Fibroblast of lung (primary cell): ENCODE measurements at regions not wholly inside any gene's neighbourhood (a gene's known extent, or its start where the extent isn't known, plus 50 kb on each side); places are given as distances from the start of the nearest gene placed in this dataset.

Experiments used
- DNase-seq, 2 donors: peaks; one replicate each; pipeline versions ENCODE4 v3.0.0 to v3.0.0-alpha.2; 2010; ENCODE audit warnings: low read depth in 2 of 2
- H2AFZ ChIP-seq: 2 replicates; pipeline ENCODE4 v1.5.1; 2012; ENCODE audit warnings: low read length, control low read depth, inconsistent platforms
- H3K27ac ChIP-seq: 2 replicates; pipeline ENCODE4 v1.5.1; 2011; ENCODE audit warnings: low read length, control low read depth; ENCODE audit not compliant: insufficient read depth
- H3K27me3 ChIP-seq: 2 replicates; pipeline ENCODE4 v1.5.1; 2011; ENCODE audit warnings: mild to moderate bottlenecking, low read length; ENCODE audit not compliant: control insufficient read depth, insufficient read depth
- H3K36me3 ChIP-seq: 2 replicates; pipeline ENCODE4 v1.5.1; 2011; ENCODE audit warnings: low read length; ENCODE audit not compliant: control insufficient read depth, insufficient read depth
- H3K4me1 ChIP-seq: 2 replicates; pipeline ENCODE4 v1.5.1; 2011; ENCODE audit warnings: low read length; ENCODE audit not compliant: control insufficient read depth, insufficient read depth; ENCODE audit errors: extremely low read depth
- H3K4me2 ChIP-seq: 2 replicates; pipeline ENCODE4 v1.5.1; 2011; ENCODE audit warnings: low read length, control low read depth; ENCODE audit not compliant: insufficient read depth; ENCODE audit errors: extremely low read depth
- H3K4me3 ChIP-seq, 4 experiments: fragments of 200-600 bp in 1 of 4; sonication (generic) in 1 of 4; replicated peaks in 1 of 4; 2 replicates each; pipeline ENCODE4 v1.5.1; 2011 to 2016; ENCODE audit warnings: low read length in 4 of 4, low read depth in 3 of 4, mild to moderate bottlenecking in 3 of 4, control low read depth in 2 of 4, inconsistent platforms in 1 of 4, mixed read lengths in 1 of 4; ENCODE audit not compliant: insufficient read depth in 1 of 4; ENCODE audit errors: control extremely low read depth in 1 of 4
- H3K79me2 ChIP-seq: 2 replicates; pipeline ENCODE4 v1.5.1; 2012; ENCODE audit warnings: mild to moderate bottlenecking, low read length, inconsistent platforms; ENCODE audit not compliant: control insufficient read depth, insufficient read depth
- H3K9ac ChIP-seq: 2 replicates; pipeline ENCODE4 v1.5.1; 2011; ENCODE audit warnings: mild to moderate bottlenecking, low read length, control low read depth; ENCODE audit not compliant: insufficient read depth
- H3K9me3 ChIP-seq: 2 replicates; pipeline ENCODE4 v1.5.1; 2012; ENCODE audit warnings: low read depth, low read length; ENCODE audit not compliant: control insufficient read depth, insufficient read depth
- H4K20me1 ChIP-seq: 2 replicates; pipeline ENCODE4 v1.5.1; 2011; ENCODE audit warnings: low read length; ENCODE audit not compliant: control insufficient read depth, insufficient read depth; ENCODE audit errors: extremely low read depth
- CTCF ChIP-seq, 2 donors: IDR thresholded peaks in 1 of 2; conservative IDR thresholded peaks in 1 of 2; 1 replicate in 1 of 2; 2 replicates in 1 of 2; pipeline ENCODE4 v1.5.1; 2011 to 2012; ENCODE audit warnings: low read length in 2 of 2, control low read depth in 1 of 2, inconsistent platforms in 1 of 2, low read depth in 1 of 2, mild to moderate bottlenecking in 1 of 2
- EZH2 ChIP-seq: IDR thresholded peaks from 2 replicates; pipeline ENCODE4 v1.5.1; 2012; ENCODE audit warnings: low read length, control low read depth, mild to moderate bottlenecking; ENCODE audit errors: missing control alignments

- H3K27ac ChIP-seq, result no peak overlapping the region
- no peaks in the 10 kb centered on the region for H3K27me3 ChIP-seq
- H3K4me2 ChIP-seq, result no peak overlapping the region
- no peaks in the 10 kb centered on the region for H3K36me3 ChIP-seq
- no peaks in the 10 kb centered on the region for H3K4me1 ChIP-seq
- no peak overlapping the region for H3K9ac ChIP-seq
- H3K4me3 ChIP-seq, result no peak overlapping the region
- TF ChIP-seq EZH2 (no peak), CTCF (conservative IDR thresholded peaks at IDR 0.05 in 1 of 2, IDR thresholded peaks at IDR 0.05 in 1 of 2; ENCODE audit: low read depth in 1 of 2, low read length in 2 of 2) (no peak)
- H3K9me3 ChIP-seq, result no peaks in the 10 kb centered on the region
- no peaks in the 10 kb centered on the region for H3K79me2 ChIP-seq
- DNase-seq, result no peak
- H4K20me1 ChIP-seq, result no peaks in the 10 kb centered on the region
- no peak overlapping the region for H2AFZ ChIP-seq
Measured at GRCh38 chr10:121266370-121266769, 331.9 kb downstream of the FGFR2 start.

GRCh38 chr10:121267236-121268003, 330.8 kb downstream of the FGFR2 start:
- no peak for DNase-seq
- H2AFZ ChIP-seq, result no peak overlapping the region
- no peaks in the 10 kb centered on the region for H3K79me2 ChIP-seq
- no peak overlapping the region for H3K4me2 ChIP-seq
- H3K27ac ChIP-seq, result no peak overlapping the region
- H3K4me1 ChIP-seq, result no peaks in the 10 kb centered on the region
- no peak overlapping the region for H3K4me3 ChIP-seq
- no peaks in the 10 kb centered on the region for H4K20me1 ChIP-seq
- H3K27me3 ChIP-seq, result no peaks in the 10 kb centered on the region
- TF ChIP-seq CTCF (conservative IDR thresholded peaks at IDR 0.05 in 1 of 2, IDR thresholded peaks at IDR 0.05 in 1 of 2; ENCODE audit: low read depth in 1 of 2, low read length in 2 of 2), result no peak
- no peak for TF ChIP-seq EZH2
- H3K9me3 ChIP-seq, result no peaks in the 10 kb centered on the region
- no peaks in the 10 kb centered on the region for H3K36me3 ChIP-seq
- H3K9ac ChIP-seq, result no peak overlapping the region

- Histone ChIP-seq H3K4me1 (no peaks in the 10 kb centered on the region), H3K27ac (no peak overlapping the region), H3K36me3 (no peaks in the 10 kb centered on the region), H3K27me3 (no peaks in the 10 kb centered on the region), H3K79me2 (no peaks in the 10 kb centered on the region), H3K9me3 (no peaks in the 10 kb centered on the region), H2AFZ (no peak overlapping the region), H4K20me1 (no peaks in the 10 kb centered on the region), H3K9ac (no peak overlapping the region), H3K4me2 (no peak overlapping the region), H3K4me3 (no peak overlapping the region)
- DNase-seq, result no peak
- no peak for TF ChIP-seq EZH2
- TF ChIP-seq CTCF (conservative IDR thresholded peaks at IDR 0.05 in 1 of 2, IDR thresholded peaks at IDR 0.05 in 1 of 2; ENCODE audit: low read depth in 1 of 2, low read length in 2 of 2), result no peak
Measured at GRCh38 chr10:121268363-121268762, 329.9 kb downstream of the FGFR2 start.
